ENCODE measurements at regions not wholly inside any gene's neighbourhood (a gene's known extent, or its start where the extent isn't known, plus 50 kb on each side); places are given as distances from the start of the nearest gene placed in this dataset.
"Not testable (repeated sequence)": the region's sequence is repeated elsewhere in the genome, so short reads cannot be mapped to it uniquely, and the experiment has no call there.

DNA sequence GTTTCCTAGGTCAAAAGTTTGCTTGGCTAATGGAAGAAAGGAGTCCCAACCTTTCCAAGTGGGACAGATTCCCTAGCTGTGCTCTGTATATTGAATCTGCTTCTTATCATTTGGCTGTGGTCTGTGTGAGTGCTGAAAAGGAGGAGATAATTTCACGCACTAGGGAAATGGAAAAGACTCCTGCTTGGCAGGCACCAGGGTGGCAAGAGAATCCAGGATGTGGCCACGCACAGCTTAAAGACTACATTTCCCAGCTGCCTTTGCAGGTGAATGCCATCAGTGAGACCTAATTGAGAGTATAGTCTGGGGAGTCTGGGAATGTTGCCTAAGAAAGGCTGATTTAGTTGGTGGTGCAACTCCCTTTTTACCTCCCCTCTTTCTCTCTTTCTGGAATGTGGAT lies 253.5 kb upstream of the PLGLB1 start:
- H3K4me3 ChIP-seq (ENCODE audit: low read length in 2 of 2); H3K36me3 ChIP-seq (ENCODE audit: control insufficient read depth in 1 of 2, insufficient read depth in 2 of 2, low read length in 1 of 2); DNase-seq; intact Hi-C loops (cut with DNase I); H3K27ac ChIP-seq (ENCODE audit: low read depth in 1 of 2, low read length in 2 of 2); H3K27me3 ChIP-seq (ENCODE audit: control insufficient read depth in 1 of 2, insufficient read depth in 2 of 2, low read length in 1 of 2); H3K9me3 ChIP-seq (ENCODE audit: control insufficient read depth, low read length); H3K4me1 ChIP-seq (ENCODE audit: control insufficient read depth in 1 of 2, insufficient read depth in 2 of 2, low read length in 2 of 2); ATAC-seq (ENCODE audit: low FRiP score): not testable (repeated sequence)
- WGBS, 2 donors, result 71 to 80% methylated on average over 2 of the region's 2 CpGs

GRCh38 chr2:87275974-87276629 lies 254.5 kb upstream of the PLGLB1 start:
- H3K36me3 ChIP-seq (ENCODE audit: control insufficient read depth in 1 of 2, insufficient read depth in 2 of 2, low read length in 1 of 2); intact Hi-C loops (cut with DNase I); H3K27ac ChIP-seq (ENCODE audit: low read depth in 1 of 2, low read length in 2 of 2); H3K4me1 ChIP-seq (ENCODE audit: control insufficient read depth in 1 of 2, insufficient read depth in 2 of 2, low read length in 2 of 2); H3K27me3 ChIP-seq (ENCODE audit: control insufficient read depth in 1 of 2, insufficient read depth in 2 of 2, low read length in 1 of 2); H3K9me3 ChIP-seq (ENCODE audit: control insufficient read depth, low read length); H3K4me3 ChIP-seq (ENCODE audit: low read length in 2 of 2); ATAC-seq (ENCODE audit: low FRiP score); DNase-seq: not testable (repeated sequence)
- WGBS, 2 donors, result 43 to 65% methylated on average over 4 to 5 of the region's 5 CpGs

DNA sequence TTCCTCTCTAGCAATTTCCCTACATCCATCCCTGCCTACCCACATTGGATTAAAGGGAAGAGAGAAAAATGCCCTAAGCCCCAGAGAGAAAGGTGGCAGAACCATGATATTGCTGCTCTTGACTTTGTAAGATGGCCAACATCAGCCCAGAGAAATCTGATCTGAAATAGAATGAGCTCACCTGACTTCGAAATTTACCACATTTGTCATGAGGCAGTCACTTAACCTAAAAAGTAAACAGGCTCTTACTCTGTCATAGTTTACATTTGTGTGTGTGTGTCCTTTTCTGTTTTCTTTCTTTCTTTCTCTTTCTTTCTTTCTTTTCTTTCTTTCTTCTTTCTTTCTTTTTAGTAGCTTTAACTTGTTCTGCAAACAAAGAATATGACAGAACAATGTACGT lies 255.0 kb upstream of the PLGLB1 start:
- DNase-seq; ATAC-seq (ENCODE audit: low FRiP score); intact Hi-C loops (cut with DNase I); H3K27me3 ChIP-seq (ENCODE audit: control insufficient read depth in 1 of 2, insufficient read depth in 2 of 2, low read length in 1 of 2); H3K4me3 ChIP-seq (ENCODE audit: low read length in 2 of 2); H3K27ac ChIP-seq (ENCODE audit: low read depth in 1 of 2, low read length in 2 of 2); H3K4me1 ChIP-seq (ENCODE audit: control insufficient read depth in 1 of 2, insufficient read depth in 2 of 2, low read length in 2 of 2); H3K36me3 ChIP-seq (ENCODE audit: control insufficient read depth in 1 of 2, insufficient read depth in 2 of 2, low read length in 1 of 2); H3K9me3 ChIP-seq (ENCODE audit: control insufficient read depth, low read length): not testable (repeated sequence)
- WGBS, 2 donors, result 52 to 74% methylated on average over 1 of the region's 2 CpGs

- H3K27ac ChIP-seq (ENCODE audit: low read depth in 1 of 2, low read length in 2 of 2); intact Hi-C loops (cut with DNase I); DNase-seq; ATAC-seq (ENCODE audit: low FRiP score); H3K4me3 ChIP-seq (ENCODE audit: low read length in 2 of 2); H3K4me1 ChIP-seq (ENCODE audit: control insufficient read depth in 1 of 2, insufficient read depth in 2 of 2, low read length in 2 of 2); H3K9me3 ChIP-seq (ENCODE audit: control insufficient read depth, low read length); H3K27me3 ChIP-seq (ENCODE audit: control insufficient read depth in 1 of 2, insufficient read depth in 2 of 2, low read length in 1 of 2); H3K36me3 ChIP-seq (ENCODE audit: control insufficient read depth in 1 of 2, insufficient read depth in 2 of 2, low read length in 1 of 2): not testable (repeated sequence)
- WGBS, 2 donors, result no CpG with 5 or more reads among the region's 3 CpGs
Measured at GRCh38 chr2:87277734-87278133, 256.1 kb upstream of the PLGLB1 start.

GRCh38 chr2:87280596-87281355 lies 259.1 kb upstream of the PLGLB1 start:
- ATAC-seq (ENCODE audit: low FRiP score); H3K4me3 ChIP-seq (ENCODE audit: low read length in 2 of 2); intact Hi-C loops (cut with DNase I); H3K27me3 ChIP-seq (ENCODE audit: control insufficient read depth in 1 of 2, insufficient read depth in 2 of 2, low read length in 1 of 2); H3K36me3 ChIP-seq (ENCODE audit: control insufficient read depth in 1 of 2, insufficient read depth in 2 of 2, low read length in 1 of 2); DNase-seq; H3K4me1 ChIP-seq (ENCODE audit: control insufficient read depth in 1 of 2, insufficient read depth in 2 of 2, low read length in 2 of 2); H3K9me3 ChIP-seq (ENCODE audit: control insufficient read depth, low read length); H3K27ac ChIP-seq (ENCODE audit: low read depth in 1 of 2, low read length in 2 of 2): not testable (repeated sequence)
- 95 to 96% methylated on average over 4 of the region's 10 CpGs for WGBS, 2 donors

DNA sequence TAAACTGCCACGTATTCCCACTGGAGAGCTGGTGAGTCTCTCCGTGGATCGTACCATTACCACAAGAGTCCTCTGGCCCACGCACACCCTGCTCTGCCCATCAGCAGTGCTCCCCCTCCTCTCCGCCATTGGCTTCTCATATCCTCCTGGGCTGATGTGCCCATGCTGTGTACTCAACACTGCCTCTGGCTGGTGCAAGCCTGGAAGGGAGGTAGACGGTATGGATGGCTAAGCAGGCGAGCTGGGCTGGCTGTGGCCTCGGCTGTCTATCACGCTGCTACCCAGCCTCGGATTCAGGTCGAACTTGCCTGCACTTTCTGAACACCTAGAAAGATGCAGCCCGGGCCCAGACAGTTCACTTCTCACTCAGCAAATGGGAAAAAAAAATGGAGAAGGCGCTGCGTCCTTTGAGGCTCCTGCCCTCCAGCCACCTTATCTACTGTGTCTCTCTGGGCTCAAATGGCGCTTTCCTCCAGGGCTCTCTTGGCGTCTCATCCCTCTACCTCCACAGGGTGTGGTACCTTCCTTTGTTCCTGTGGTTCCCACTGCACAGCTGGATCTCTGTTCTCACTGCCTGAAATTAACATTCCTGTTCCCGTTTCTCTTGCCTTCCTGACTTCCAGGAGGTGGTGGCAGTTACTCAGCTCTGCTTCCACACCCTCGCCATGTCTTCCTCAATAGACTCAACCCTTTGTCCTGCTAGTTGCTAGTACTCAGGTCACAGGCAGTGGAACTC lies 262.3 kb upstream of the PLGLB1 start:
- H3K4me1 ChIP-seq (ENCODE audit: control insufficient read depth in 1 of 2, insufficient read depth in 2 of 2, low read length in 2 of 2); H3K36me3 ChIP-seq (ENCODE audit: control insufficient read depth in 1 of 2, insufficient read depth in 2 of 2, low read length in 1 of 2); H3K27me3 ChIP-seq (ENCODE audit: control insufficient read depth in 1 of 2, insufficient read depth in 2 of 2, low read length in 1 of 2); ATAC-seq (ENCODE audit: low FRiP score); H3K4me3 ChIP-seq (ENCODE audit: low read length in 2 of 2); intact Hi-C loops (cut with DNase I); DNase-seq; H3K27ac ChIP-seq (ENCODE audit: low read depth in 1 of 2, low read length in 2 of 2); H3K9me3 ChIP-seq (ENCODE audit: control insufficient read depth, low read length): not testable (repeated sequence)
- 84 to 89% methylated on average over 16 to 18 of the region's 18 CpGs for WGBS, 2 donors

GRCh38 chr2:87284471-87284772 lies 262.8 kb upstream of the PLGLB1 start:
- H3K36me3 ChIP-seq (ENCODE audit: control insufficient read depth in 1 of 2, insufficient read depth in 2 of 2, low read length in 1 of 2); DNase-seq; H3K27ac ChIP-seq (ENCODE audit: low read depth in 1 of 2, low read length in 2 of 2); H3K4me3 ChIP-seq (ENCODE audit: low read length in 2 of 2); ATAC-seq (ENCODE audit: low FRiP score); H3K4me1 ChIP-seq (ENCODE audit: control insufficient read depth in 1 of 2, insufficient read depth in 2 of 2, low read length in 2 of 2); intact Hi-C loops (cut with DNase I); H3K9me3 ChIP-seq (ENCODE audit: control insufficient read depth, low read length); H3K27me3 ChIP-seq (ENCODE audit: control insufficient read depth in 1 of 2, insufficient read depth in 2 of 2, low read length in 1 of 2): not testable (repeated sequence)
- WGBS, 2 donors, result 45 to 89% methylated on average over 1 to 2 of the region's 9 CpGs

GRCh38 chr2:87285139-87285538 lies 263.5 kb upstream of the PLGLB1 start:
- DNase-seq; H3K9me3 ChIP-seq (ENCODE audit: control insufficient read depth, low read length); H3K27ac ChIP-seq (ENCODE audit: low read depth in 1 of 2, low read length in 2 of 2); H3K36me3 ChIP-seq (ENCODE audit: control insufficient read depth in 1 of 2, insufficient read depth in 2 of 2, low read length in 1 of 2); H3K4me1 ChIP-seq (ENCODE audit: control insufficient read depth in 1 of 2, insufficient read depth in 2 of 2, low read length in 2 of 2); ATAC-seq (ENCODE audit: low FRiP score); H3K4me3 ChIP-seq (ENCODE audit: low read length in 2 of 2); H3K27me3 ChIP-seq (ENCODE audit: control insufficient read depth in 1 of 2, insufficient read depth in 2 of 2, low read length in 1 of 2); intact Hi-C loops (cut with DNase I): not testable (repeated sequence)
- 84 to 93% methylated on average over 4 of the region's 4 CpGs for WGBS, 2 donors

Data from aorta (tissue), 5 donors.